HG03103 (cell line): ENCODE measurements at regions not wholly inside any gene's neighbourhood (a gene's known extent, or its start where the extent isn't known, plus 50 kb on each side); places are given as distances from the start of the nearest gene placed in this dataset.

ENCODE experiments used
- ATAC-seq: cut with Tn5 transposase; IDR thresholded peaks from one replicate; pipeline ENCODE4 v1.9.1; 2021; ENCODE audit warnings: low read depth; ENCODE audit not compliant: unreplicated experiment

GRCh38 chr13:85742355-85742754 is 56.9 kb downstream of the SLITRK6 start:
- ATAC-seq, result no peak

GRCh38 chr13:85741017-85741416 is 58.2 kb downstream of the SLITRK6 start:
- no peak for ATAC-seq

GRCh38 chr13:85738696-85739320 is 60.4 kb downstream of the SLITRK6 start:
- no peak for ATAC-seq

GRCh38 chr13:85737952-85738351 is 61.3 kb downstream of the SLITRK6 start:
- no peak for ATAC-seq

- ATAC-seq, result no peak
These were observed 69.9 kb downstream of the SLITRK6 start for GRCh38 chr13:85729296-85729695.

- no peak for ATAC-seq
These were observed 70.4 kb downstream of the SLITRK6 start for GRCh38 chr13:85728811-85729210.

- ATAC-seq, result no peak
These were observed 73.8 kb downstream of the SLITRK6 start for GRCh38 chr13:85725433-85725832.

GRCh38 chr13:85724546-85725432 is 74.4 kb downstream of the SLITRK6 start:
- ATAC-seq, result no peak

- ATAC-seq, result no peak
These were observed 79.5 kb downstream of the SLITRK6 start for GRCh38 chr13:85719749-85720148.

- no peak for ATAC-seq
These were observed 81.3 kb downstream of the SLITRK6 start for GRCh38 chr13:85717921-85718320.

- no peak for ATAC-seq
These were observed 88.7 kb downstream of the SLITRK6 start for GRCh38 chr13:85710545-85710944.

GRCh38 chr13:85709721-85710120 is 89.5 kb downstream of the SLITRK6 start:
- ATAC-seq, result no peak

- ATAC-seq, result no peak
These were observed 90.1 kb downstream of the SLITRK6 start for GRCh38 chr13:85709072-85709471.

GRCh38 chr13:85700906-85701305 is 98.3 kb downstream of the SLITRK6 start:
- no peak for ATAC-seq

GRCh38 chr13:85698256-85698655 is 101.0 kb downstream of the SLITRK6 start:
- ATAC-seq, result no peak

GRCh38 chr13:85694992-85695391 is 104.2 kb downstream of the SLITRK6 start:
- no peak for ATAC-seq

GRCh38 chr13:85693889-85694511 is 105.2 kb downstream of the SLITRK6 start:
- ATAC-seq, result no peak

- no peak for ATAC-seq
These were observed 108.9 kb downstream of the SLITRK6 start for GRCh38 chr13:85690368-85690767.

- no peak for ATAC-seq
These were observed 113.8 kb downstream of the SLITRK6 start for GRCh38 chr13:85685436-85685835.

- no peak for ATAC-seq
These were observed 123.9 kb downstream of the SLITRK6 start for GRCh38 chr13:85675151-85675907.

- no peak for ATAC-seq
These were observed 127.9 kb downstream of the SLITRK6 start for GRCh38 chr13:85671336-85671735.
